PC-3 (cell line): ENCODE measurements at regions not wholly inside any gene's neighbourhood (a gene's known extent, or its start where the extent isn't known, plus 50 kb on each side); places are given as distances from the start of the nearest gene placed in this dataset.

Experiments used
- EZH2 ChIP-seq: fragments of 300-600 bp; sonication (generic); IDR thresholded peaks from one replicate; pipeline ENCODE4 v1.6.1; 2017; ENCODE audit warnings: antibody characterized with exemption, mild to moderate bottlenecking, low read length; ENCODE audit not compliant: unreplicated experiment
- EZH2phosphoT487 ChIP-seq: fragments of 300-600 bp; sonication (generic); IDR thresholded peaks from 2 replicates; pipeline ENCODE4 v1.6.1; 2018; ENCODE audit warnings: mild to moderate bottlenecking, antibody characterized with exemption, low read length, borderline replicate concordance
- TF ChIP-seq, protein P1 (sequence below): fragments of 300-600 bp; sonication (generic); conservative IDR thresholded peaks from 2 replicates; pipeline ENCODE4 v1.5.1; 2017; ENCODE audit warnings: antibody characterized with exemption, low read depth, mild to moderate bottlenecking, low read length

DNA sequence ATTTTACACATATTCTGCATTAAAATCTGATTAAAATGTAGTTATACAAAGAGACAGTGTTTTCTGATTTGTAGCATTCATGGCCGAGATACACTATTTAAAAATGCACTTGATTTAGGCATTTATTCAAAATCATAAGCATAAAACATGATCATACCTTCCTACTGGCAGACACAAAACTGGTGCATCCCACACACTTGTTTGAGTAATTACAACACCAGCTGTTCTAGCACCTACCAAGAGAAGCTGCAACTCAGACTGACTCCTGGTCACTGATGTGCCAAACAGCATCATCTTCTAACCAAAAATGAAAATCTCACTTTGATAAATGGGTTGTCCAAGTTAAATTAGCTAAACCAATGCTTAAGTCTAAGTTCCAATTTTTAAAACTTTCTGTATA, 262.7 kb upstream of the NSMCE3 start:
- TF ChIP-seq, protein P1, sequence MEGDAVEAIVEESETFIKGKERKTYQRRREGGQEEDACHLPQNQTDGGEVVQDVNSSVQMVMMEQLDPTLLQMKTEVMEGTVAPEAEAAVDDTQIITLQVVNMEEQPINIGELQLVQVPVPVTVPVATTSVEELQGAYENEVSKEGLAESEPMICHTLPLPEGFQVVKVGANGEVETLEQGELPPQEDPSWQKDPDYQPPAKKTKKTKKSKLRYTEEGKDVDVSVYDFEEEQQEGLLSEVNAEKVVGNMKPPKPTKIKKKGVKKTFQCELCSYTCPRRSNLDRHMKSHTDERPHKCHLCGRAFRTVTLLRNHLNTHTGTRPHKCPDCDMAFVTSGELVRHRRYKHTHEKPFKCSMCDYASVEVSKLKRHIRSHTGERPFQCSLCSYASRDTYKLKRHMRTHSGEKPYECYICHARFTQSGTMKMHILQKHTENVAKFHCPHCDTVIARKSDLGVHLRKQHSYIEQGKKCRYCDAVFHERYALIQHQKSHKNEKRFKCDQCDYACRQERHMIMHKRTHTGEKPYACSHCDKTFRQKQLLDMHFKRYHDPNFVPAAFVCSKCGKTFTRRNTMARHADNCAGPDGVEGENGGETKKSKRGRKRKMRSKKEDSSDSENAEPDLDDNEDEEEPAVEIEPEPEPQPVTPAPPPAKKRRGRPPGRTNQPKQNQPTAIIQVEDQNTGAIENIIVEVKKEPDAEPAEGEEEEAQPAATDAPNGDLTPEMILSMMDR: no peak
- TF ChIP-seq EZH2 (no peak), EZH2phosphoT487 (no peak)
